NOMO-1 (cell line): ENCODE measurements at regions not wholly inside any gene's neighbourhood (a gene's known extent, or its start where the extent isn't known, plus 50 kb on each side); places are given as distances from the start of the nearest gene placed in this dataset.
"Not testable (repeated sequence)": the region's sequence is repeated elsewhere in the genome, so short reads cannot be mapped to it uniquely, and the experiment has no call there.

ENCODE experiments used
- DNase-seq, 2 experiments: peaks; one replicate each; lab custom pipeline; 2025; ENCODE audit not compliant: unreplicated experiment in 2 of 2; lab: John Stamatoyannopoulos, UW

DNA sequence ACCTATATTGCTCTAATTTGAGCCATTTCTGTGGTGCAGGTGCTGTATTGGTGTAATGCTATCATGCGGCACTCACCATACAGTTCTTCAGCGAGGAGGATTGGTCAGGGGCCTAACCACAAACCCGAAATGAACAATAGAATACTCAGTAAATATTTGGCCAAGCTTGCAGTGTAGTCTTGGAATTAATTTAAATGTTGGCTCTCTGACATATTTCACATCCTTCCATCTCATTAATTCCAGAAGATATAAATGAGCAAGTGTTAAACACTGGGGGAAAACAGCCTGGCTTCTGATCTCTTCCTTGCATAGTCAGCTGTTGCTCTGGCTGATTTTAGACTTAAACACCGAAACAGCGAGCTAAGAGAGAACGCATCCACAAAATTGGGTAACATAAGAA lies 663.1 kb upstream of the GHITM start:
- no peak for DNase-seq

GRCh38 chr10:83489161-83489560 lies 650.1 kb upstream of the GHITM start:
- DNase-seq = no peak

- DNase-seq = no peak
Measured at GRCh38 chr10:83492004-83492403, 647.3 kb upstream of the GHITM start.

DNA sequence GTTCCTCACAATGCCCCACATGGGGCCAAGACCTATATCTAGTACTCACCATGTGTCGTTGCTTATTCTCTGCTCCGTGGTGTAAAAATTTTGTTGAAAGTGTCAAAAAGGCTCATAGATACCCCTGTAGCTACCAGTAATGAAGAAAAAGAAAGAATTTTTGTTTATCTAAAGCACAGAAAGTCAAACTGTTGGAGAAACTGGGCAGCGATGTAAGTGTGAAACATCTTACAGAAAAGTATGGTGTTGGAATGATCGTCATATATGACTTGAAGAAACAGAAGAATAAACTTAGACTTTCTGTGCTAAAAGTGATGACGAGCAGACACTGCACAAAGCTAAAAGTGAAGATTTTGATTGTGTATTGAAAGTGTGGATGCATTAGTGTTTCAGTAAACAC lies 626.6 kb upstream of the GHITM start:
- DNase-seq = no peak

- no peak for DNase-seq
Measured at GRCh38 chr10:83515001-83515400, 624.3 kb upstream of the GHITM start.

DNA sequence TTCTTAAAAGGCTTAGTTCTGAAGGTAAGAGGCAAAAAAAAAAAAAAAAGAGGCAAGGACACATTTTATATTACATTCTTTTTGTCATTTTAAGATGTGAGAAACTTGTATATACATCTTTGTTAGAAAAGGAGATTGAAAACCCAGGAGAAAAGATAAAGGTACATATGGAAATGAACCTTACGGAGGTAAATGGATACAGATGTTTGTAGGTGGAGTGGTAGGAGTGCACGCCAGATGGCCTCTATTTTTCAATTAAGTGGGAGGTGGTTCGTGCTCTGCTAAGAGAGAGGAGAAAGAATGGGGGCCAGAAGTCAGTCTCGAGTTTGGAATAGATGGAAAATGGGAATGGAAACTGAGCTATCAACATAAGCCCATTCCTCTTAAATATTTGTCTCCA lies 622.5 kb upstream of the GHITM start:
- DNase-seq = no peak

DNA sequence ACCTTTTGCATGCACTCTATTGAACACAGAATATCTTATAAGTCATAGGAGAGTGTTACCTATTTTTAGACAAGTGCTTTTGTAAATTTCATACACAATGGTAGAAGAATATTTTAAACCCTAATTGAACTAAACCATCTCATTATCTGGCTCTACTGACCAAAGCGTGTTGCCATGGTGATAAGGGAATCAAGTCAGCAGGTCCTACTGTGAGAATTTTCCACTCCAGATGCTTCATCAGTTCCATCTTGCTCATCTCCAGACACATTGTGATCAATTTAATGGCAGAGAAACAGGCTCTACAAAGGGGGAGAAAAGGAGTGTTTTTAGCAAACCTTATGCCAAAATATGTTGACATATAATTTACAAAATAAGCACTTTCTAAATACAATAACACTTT lies 621.9 kb upstream of the GHITM start:
- no peak for DNase-seq

DNA sequence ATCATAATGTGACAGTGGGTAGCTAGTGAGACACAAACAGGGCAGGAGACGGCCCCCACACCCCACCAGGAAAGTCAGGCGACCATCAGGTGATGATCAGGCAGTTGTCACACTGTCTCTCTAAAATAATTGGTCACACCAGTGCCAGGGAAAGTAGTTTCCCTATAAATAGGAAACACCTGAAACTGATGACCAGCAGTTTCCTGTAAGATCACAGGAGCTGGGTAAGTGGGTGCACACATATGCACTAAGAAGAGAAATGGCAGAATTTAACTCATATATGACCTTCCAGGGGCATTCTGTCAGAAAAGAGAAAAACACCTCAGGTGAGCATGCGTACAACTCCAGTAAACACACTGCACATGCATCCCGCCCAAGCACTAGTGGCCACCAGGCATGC lies 620.5 kb upstream of the GHITM start:
- DNase-seq = no peak

- not testable (repeated sequence) for DNase-seq
Measured at GRCh38 chr10:83520386-83520785, 618.9 kb upstream of the GHITM start.

- no peak for DNase-seq
Measured at GRCh38 chr10:83522456-83522855, 616.9 kb upstream of the GHITM start.

GRCh38 chr10:83522881-83523386 lies 616.4 kb upstream of the GHITM start:
- DNase-seq = no peak

DNA sequence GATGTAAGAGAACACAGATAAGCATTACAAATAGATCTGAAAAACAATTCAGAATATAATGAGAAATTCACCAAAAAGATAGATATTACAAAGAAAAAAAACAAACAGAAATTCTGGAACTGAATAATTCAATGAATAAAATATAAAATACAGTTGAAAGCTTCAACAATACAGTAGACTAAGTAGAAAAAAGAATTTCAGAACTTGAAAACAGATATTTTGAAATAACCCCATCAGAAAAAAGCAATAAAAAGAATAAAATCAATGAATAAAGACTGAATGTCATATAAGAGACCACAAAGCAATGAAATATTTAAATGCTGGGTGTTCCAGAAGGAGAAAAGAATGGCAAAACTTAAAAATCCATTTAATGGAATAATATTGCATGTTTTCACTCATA lies 611.4 kb upstream of the GHITM start:
- DNase-seq = no peak

GRCh38 chr10:83533290-83533689 lies 606.0 kb upstream of the GHITM start:
- no peak for DNase-seq

- DNase-seq = no peak
Measured at GRCh38 chr10:83536426-83536825, 602.9 kb upstream of the GHITM start.

DNA sequence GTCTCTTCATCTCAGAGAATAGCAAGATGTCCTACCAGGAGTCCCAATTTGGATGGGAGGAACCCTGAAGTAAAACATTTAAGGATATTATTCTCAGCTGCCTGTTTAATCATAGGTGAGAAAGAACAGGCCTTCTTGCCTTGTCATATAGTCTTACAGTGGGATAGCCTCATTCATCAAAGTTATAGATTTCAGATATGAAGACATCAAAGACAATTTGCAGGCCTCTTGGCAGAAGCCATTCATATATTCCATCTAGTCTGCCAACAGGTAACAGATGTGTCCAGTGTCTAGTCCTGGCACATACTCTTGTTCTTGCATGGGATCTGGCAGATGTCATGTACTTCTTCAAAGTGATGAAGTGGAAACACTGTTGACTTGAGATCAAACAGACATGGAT lies 601.3 kb upstream of the GHITM start:
- DNase-seq = no peak

DNA sequence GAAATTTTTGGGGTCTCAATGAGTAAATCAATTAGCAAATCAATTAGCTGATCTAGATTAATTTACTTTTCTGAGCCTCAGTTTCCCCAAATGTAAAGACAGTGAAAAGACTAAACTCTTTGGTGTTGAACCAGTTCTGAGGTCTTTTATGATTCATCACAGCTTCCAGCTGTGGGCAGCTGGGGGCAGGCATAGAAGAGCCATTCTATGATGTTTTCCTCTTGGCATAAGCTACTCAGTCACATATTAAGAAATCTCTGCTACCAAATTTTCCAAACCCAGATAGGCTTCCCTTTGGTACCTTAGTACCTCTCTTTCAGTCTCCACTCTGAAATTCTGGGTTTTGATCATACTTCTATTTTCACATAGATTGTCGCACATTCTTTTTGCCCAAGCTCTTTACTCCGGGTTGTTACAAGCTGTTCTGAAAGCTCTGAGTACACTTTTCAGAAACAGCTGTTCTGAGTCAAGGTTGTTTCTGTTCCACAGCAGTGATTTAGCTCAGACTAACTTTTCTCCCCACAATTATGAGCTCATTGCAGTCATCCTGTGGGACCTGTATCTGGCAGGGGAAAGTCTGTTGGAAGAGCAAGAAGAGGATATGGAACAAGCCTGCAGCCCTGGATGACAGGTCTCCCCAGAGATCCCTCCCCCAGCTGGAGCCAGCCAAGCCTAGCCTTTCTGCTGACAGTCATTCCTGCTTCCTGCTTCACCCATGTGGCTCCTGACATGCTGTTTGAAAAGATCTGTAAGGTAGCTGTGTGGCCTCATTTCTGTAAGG lies 599.6 kb upstream of the GHITM start:
- no peak for DNase-seq

- no peak for DNase-seq
Measured at GRCh38 chr10:83541046-83541445, 598.3 kb upstream of the GHITM start.

- no peak for DNase-seq
Measured at GRCh38 chr10:83542774-83543411, 596.4 kb upstream of the GHITM start.

DNA sequence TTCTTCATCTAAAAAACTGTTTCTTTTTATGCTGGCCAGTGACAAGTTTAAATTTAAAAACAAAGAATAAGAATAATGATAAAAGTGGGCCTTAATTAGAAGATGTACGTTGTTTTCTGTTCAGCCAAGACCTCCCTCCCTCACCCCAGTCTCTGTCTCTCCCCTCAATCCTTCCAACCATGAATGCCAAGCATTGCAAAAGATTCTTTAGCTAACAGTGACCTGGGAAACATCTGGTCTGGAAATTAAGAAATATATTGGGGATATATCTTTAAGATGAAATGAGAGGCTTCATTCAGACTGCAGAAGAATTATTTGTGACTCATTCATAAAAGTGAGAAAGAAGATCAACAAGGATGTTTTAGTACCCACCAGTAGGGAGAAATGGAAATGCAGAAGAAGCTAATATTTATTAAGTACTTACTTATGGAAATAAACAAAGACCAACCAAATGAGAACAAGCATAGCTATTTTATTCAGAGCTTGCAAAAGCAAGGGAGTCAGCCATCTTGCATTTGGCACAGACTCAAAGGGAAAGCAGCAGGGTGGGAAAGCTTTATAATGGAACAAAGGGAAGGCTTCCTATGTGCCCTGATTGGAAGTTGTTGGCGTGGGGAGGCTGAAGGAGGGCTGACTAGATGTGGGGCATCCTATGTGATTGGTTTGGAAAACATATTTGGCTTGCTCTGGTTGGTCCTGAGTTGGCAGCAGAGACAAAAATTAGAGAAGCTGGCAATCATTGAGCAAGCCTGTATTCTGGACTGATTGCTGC lies 595.4 kb upstream of the GHITM start:
- DNase-seq = no peak

DNA sequence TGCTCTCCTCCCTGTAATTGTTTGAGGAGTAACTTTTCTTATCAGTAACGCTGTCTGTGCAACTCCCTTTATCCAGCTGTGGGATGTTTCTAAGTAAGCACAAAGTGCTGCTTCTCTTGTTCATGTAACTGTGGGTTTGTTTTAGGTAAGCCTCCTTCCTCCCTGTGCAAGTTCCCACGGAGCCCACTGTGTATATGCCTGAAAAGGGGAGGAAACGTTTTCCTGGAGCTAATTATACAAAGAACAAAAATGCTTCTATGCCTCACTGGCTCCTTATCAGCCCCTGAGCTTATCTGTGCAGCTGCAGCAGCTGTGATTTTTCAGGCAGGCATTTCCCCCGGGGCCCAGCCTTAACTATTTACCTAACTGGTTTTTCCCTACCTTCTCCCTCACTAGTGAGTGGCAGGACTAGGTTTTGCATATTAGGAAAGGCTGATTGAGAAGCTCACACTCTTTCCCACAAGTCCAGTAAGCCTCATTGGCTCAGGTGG lies 593.4 kb upstream of the GHITM start:
- no peak for DNase-seq

DNA sequence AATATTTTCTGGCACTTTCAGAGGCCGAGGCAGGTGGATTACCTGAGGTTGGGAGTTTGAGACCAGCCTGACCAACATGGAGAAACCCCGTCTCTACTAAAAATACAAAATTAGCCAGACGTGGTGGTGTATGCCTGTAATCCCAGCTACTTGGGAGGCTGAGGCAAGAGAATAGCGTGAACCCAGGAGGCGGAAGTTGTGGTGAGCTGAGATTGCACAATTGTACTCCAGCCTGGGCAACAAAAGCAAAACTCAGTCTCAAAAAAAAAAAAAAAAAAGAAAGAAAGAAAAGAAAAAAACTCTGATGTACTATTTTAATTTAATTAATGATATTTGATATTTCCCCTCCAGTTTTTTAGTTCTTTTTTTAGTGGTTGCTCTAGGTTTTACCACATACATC lies 588.1 kb upstream of the GHITM start:
- not testable (repeated sequence) for DNase-seq
